SU-DHL-6 (cell line): ENCODE measurements at regions not wholly inside any gene's neighbourhood (a gene's known extent, or its start where the extent isn't known, plus 50 kb on each side); places are given as distances from the start of the nearest gene placed in this dataset.

Source experiments
- EZH2phosphoT487 ChIP-seq: fragments of 200-600 bp; sonication (generic), shearing (Covaris generic); conservative IDR thresholded peaks from 2 replicates; pipeline ENCODE4 v1.6.1; 2018; ENCODE audit warnings: mild to moderate bottlenecking, antibody characterized with exemption, low read length, moderate library complexity, mixed read lengths
- TF ChIP-seq, protein P1 (sequence below): fragments of 200-600 bp; sonication (generic); IDR thresholded peaks from one replicate; pipeline ENCODE4 v1.5.1; 2017; ENCODE audit warnings: antibody characterized with exemption, mild to moderate bottlenecking, low read length, moderate library complexity; ENCODE audit not compliant: insufficient read depth, poor library complexity, severe bottlenecking

- TF ChIP-seq, protein P1, sequence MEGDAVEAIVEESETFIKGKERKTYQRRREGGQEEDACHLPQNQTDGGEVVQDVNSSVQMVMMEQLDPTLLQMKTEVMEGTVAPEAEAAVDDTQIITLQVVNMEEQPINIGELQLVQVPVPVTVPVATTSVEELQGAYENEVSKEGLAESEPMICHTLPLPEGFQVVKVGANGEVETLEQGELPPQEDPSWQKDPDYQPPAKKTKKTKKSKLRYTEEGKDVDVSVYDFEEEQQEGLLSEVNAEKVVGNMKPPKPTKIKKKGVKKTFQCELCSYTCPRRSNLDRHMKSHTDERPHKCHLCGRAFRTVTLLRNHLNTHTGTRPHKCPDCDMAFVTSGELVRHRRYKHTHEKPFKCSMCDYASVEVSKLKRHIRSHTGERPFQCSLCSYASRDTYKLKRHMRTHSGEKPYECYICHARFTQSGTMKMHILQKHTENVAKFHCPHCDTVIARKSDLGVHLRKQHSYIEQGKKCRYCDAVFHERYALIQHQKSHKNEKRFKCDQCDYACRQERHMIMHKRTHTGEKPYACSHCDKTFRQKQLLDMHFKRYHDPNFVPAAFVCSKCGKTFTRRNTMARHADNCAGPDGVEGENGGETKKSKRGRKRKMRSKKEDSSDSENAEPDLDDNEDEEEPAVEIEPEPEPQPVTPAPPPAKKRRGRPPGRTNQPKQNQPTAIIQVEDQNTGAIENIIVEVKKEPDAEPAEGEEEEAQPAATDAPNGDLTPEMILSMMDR, result no peak
- no peak for TF ChIP-seq EZH2phosphoT487
Measured at GRCh38 chr15:31733424-31733823, 296.9 kb upstream of the CHRNA7 start.
